DND-41 (cell line): ENCODE measurements at regions not wholly inside any gene's neighbourhood (a gene's known extent, or its start where the extent isn't known, plus 50 kb on each side); places are given as distances from the start of the nearest gene placed in this dataset.

Experiments used
- ATAC-seq: fragments of 200-7000 bp; cut with Tn5 transposase; 3 replicates; pipeline ENCODE4 v1.9.1; 2021; ENCODE audit warnings: low read depth; ENCODE audit not compliant: insufficient read depth
- DNase-seq: peaks from one replicate; pipeline ENCODE4 v3.0.0-alpha.2; 2020
- H2AFZ ChIP-seq: 2 replicates; pipeline ENCODE4 v1.6.0; 2012; ENCODE audit warnings: low read depth, low read length
- H3K27ac ChIP-seq: 2 replicates; pipeline ENCODE4 v1.5.1; 2012; ENCODE audit warnings: low read length, inconsistent platforms
- H3K27me3 ChIP-seq: fragments of 200-600 bp; sonication (generic); 2 replicates; pipeline ENCODE4 v1.6.0; 2012; ENCODE audit warnings: low read length, mild to moderate bottlenecking, inconsistent platforms; ENCODE audit not compliant: insufficient read depth, poor library complexity
- H3K36me3 ChIP-seq: 2 replicates; pipeline ENCODE4 v1.5.1; 2012; ENCODE audit warnings: low read length, inconsistent platforms; ENCODE audit not compliant: insufficient read depth
- H3K4me1 ChIP-seq: 2 replicates; pipeline ENCODE4 v1.5.1; 2012; ENCODE audit warnings: mild to moderate bottlenecking, low read length; ENCODE audit not compliant: insufficient read depth
- H3K4me2 ChIP-seq: 2 replicates; pipeline ENCODE4 v1.6.0; 2012; ENCODE audit warnings: mild to moderate bottlenecking, moderate library complexity, low read length, inconsistent platforms; ENCODE audit not compliant: insufficient read depth
- H3K4me3 ChIP-seq, 2 experiments: fragments of 200-600 bp in 1 of 2; shearing (Covaris generic) in 1 of 2; 2 replicates each; pipeline ENCODE4 v1.5.1; 2012 to 2016; ENCODE audit warnings: inconsistent platforms in 2 of 2, low read length in 2 of 2, mild to moderate bottlenecking in 2 of 2, low read depth in 1 of 2, moderate library complexity in 1 of 2
- H3K79me2 ChIP-seq: 2 replicates; pipeline ENCODE4 v1.6.0; 2012; ENCODE audit warnings: low read length, inconsistent platforms; ENCODE audit not compliant: insufficient read depth
- H3K9ac ChIP-seq: 2 replicates; pipeline ENCODE4 v1.6.0; 2012; ENCODE audit warnings: low read depth, mild to moderate bottlenecking, inconsistent platforms, low read length, moderate library complexity
- H3K9me3 ChIP-seq: 2 replicates; pipeline ENCODE4 v1.5.1; 2012; ENCODE audit warnings: low read length, moderate library complexity, mild to moderate bottlenecking, inconsistent platforms; ENCODE audit not compliant: insufficient read depth, severe bottlenecking
- H4K20me1 ChIP-seq: 2 replicates; pipeline ENCODE4 v1.6.0; 2012; ENCODE audit warnings: low read length; ENCODE audit not compliant: insufficient read depth
- CTCF ChIP-seq: IDR thresholded peaks from 2 replicates; pipeline ENCODE4 v1.5.1; 2012; ENCODE audit warnings: borderline replicate concordance, low read length, moderate library complexity, mild to moderate bottlenecking; ENCODE audit not compliant: poor library complexity, severe bottlenecking; ENCODE audit errors: extremely low read depth
- EZH2 ChIP-seq: IDR thresholded peaks from 3 replicates; pipeline ENCODE4 v1.6.1; 2012; ENCODE audit warnings: borderline replicate concordance, low read depth, mild to moderate bottlenecking, moderate library complexity, low read length, inconsistent platforms; ENCODE audit not compliant: severe bottlenecking

- Histone ChIP-seq H3K9ac (no peak overlapping the region), H3K79me2 (no peaks in the 10 kb centered on the region), H4K20me1 (no peaks in the 10 kb centered on the region), H3K27ac (no peak overlapping the region), H3K4me1 (peaks cover 1% of the 10 kb centered on the region), H3K4me2 (no peak overlapping the region), H3K9me3 (no peaks in the 10 kb centered on the region), H3K27me3 (peaks cover 3% of the 10 kb centered on the region), H2AFZ (no peak overlapping the region), H3K4me3 (no peak overlapping the region), H3K36me3 (no peaks in the 10 kb centered on the region)
- ATAC-seq (no peak), DNase-seq (no peak)
- TF ChIP-seq EZH2 (no peak), CTCF (no peak)
These were observed 232.0 kb upstream of the IGF1R start for GRCh38 chr15:98416222-98416855.

- no peak overlapping the region for H3K9ac ChIP-seq
These were observed 231.0 kb upstream of the IGF1R start for GRCh38 chr15:98417346-98417745.

GRCh38 chr15:98418122-98418521 is 230.2 kb upstream of the IGF1R start:
- no peaks in the 10 kb centered on the region for H3K36me3 ChIP-seq
- no peak overlapping the region for H3K4me3 ChIP-seq
- H3K9me3 ChIP-seq, result no peaks in the 10 kb centered on the region
- ATAC-seq (no peak), DNase-seq (no peak)
- no peak overlapping the region for H3K27ac ChIP-seq
- H4K20me1 ChIP-seq, result no peaks in the 10 kb centered on the region
- H3K27me3 ChIP-seq, result peaks cover 6% of the 10 kb centered on the region
- TF ChIP-seq EZH2, result no peak
- TF ChIP-seq CTCF, result no peak
- H2AFZ ChIP-seq, result no peak overlapping the region
- H3K4me2 ChIP-seq, result no peak overlapping the region
- H3K4me1 ChIP-seq, result peaks cover 7% of the 10 kb centered on the region
- H3K9ac ChIP-seq, result no peak overlapping the region
- no peaks in the 10 kb centered on the region for H3K79me2 ChIP-seq

More at GRCh38 chr15:98417346-98417745, 231.0 kb upstream of the IGF1R start:
- Histone ChIP-seq H3K27ac (no peak overlapping the region), H3K4me3 (no peak overlapping the region), H2AFZ (no peak overlapping the region), H3K4me1 (peaks cover 7% of the 10 kb centered on the region), H3K27me3 (peaks cover 6% of the 10 kb centered on the region), H3K79me2 (no peaks in the 10 kb centered on the region), H4K20me1 (no peaks in the 10 kb centered on the region), H3K36me3 (no peaks in the 10 kb centered on the region), H3K4me2 (no peak overlapping the region), H3K9me3 (no peaks in the 10 kb centered on the region)
- no peak for ATAC-seq
- TF ChIP-seq EZH2, result no peak
- TF ChIP-seq CTCF, result no peak
- no peak for DNase-seq
